Skeletal muscle satellite cell (primary cell): ENCODE measurements at regions not wholly inside any gene's neighbourhood (a gene's known extent, or its start where the extent isn't known, plus 50 kb on each side); places are given as distances from the start of the nearest gene placed in this dataset.

ENCODE experiments used
- H3K27me3 ChIP-seq: 2 replicates; pipeline ENCODE4 v1.7.0; 2013; ENCODE audit warnings: low read length; ENCODE audit not compliant: control insufficient read depth, insufficient read depth
- H3K36me3 ChIP-seq: 2 replicates; pipeline ENCODE4 v1.7.0; 2013; ENCODE audit warnings: mild to moderate bottlenecking, control low read depth, low read length; ENCODE audit not compliant: insufficient read depth
- H3K4me1 ChIP-seq: 2 replicates; pipeline ENCODE4 v1.7.0; 2013; ENCODE audit warnings: low read length; ENCODE audit not compliant: control insufficient read depth, insufficient read depth
- H3K4me2 ChIP-seq: 2 replicates; pipeline ENCODE4 v1.7.0; 2013; ENCODE audit warnings: mild to moderate bottlenecking, low read length
- H3K4me3 ChIP-seq: 2 replicates; pipeline ENCODE4 v1.7.0; 2013; ENCODE audit warnings: low read length
- H3K9ac ChIP-seq: 2 replicates; pipeline ENCODE4 v1.7.0; 2013; ENCODE audit warnings: mild to moderate bottlenecking, low read depth, low read length, moderate library complexity
- H3K9me3 ChIP-seq: replicated peaks from 2 replicates; pipeline ENCODE4 v1.7.0; 2013; ENCODE audit warnings: mild to moderate bottlenecking, control low read depth, low read length

GRCh38 chr2:160977854-160978253 is 182.4 kb upstream of the TANK start:
- Histone ChIP-seq H3K36me3 (no peaks in the 10 kb centered on the region), H3K4me1 (no peaks in the 10 kb centered on the region), H3K9me3 (no peaks in the 10 kb centered on the region), H3K4me3 (no peak overlapping the region), H3K27me3 (no peaks in the 10 kb centered on the region), H3K4me2 (no peak overlapping the region), H3K9ac (no peak overlapping the region)

GRCh38 chr2:160984426-160985077 is 175.7 kb upstream of the TANK start:
- Histone ChIP-seq H3K36me3 (no peaks in the 10 kb centered on the region), H3K9ac (no peak overlapping the region), H3K4me3 (no peak overlapping the region), H3K4me2 (no peak overlapping the region), H3K9me3 (no peaks in the 10 kb centered on the region), H3K27me3 (no peaks in the 10 kb centered on the region), H3K4me1 (no peaks in the 10 kb centered on the region)

- Histone ChIP-seq H3K4me1 (peaks cover 9% of the 10 kb centered on the region), H3K4me3 (no peak overlapping the region), H3K9me3 (no peaks in the 10 kb centered on the region), H3K36me3 (no peaks in the 10 kb centered on the region), H3K27me3 (no peaks in the 10 kb centered on the region), H3K9ac (no peak overlapping the region), H3K4me2 (no peak overlapping the region)
Measured at GRCh38 chr2:160989778-160990177, 170.4 kb upstream of the TANK start.

DNA sequence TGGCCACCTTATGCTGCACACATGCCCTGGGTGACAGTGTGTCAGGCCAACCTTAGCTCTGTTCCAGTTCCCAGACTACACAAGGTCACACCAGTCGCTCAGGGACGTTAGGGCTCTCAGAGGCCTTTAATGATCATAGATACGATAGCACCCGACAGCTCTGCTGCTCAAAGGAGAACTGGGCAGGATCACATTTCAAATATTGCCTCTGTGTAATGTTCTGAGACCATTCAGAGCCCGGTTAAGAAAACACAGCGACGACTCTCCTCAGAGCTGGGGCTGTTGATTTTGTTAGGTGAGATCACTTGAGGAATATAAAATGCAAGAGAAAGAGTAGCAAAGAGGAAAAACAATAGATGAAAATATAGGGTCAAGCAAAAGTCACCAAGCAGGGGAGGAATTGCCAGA is 166.6 kb upstream of the TANK start:
- no peaks in the 10 kb centered on the region for H3K27me3 ChIP-seq
- H3K9ac ChIP-seq = peak overlapping the region; percentile 2
- peak overlapping the region; percentile 46 for H3K4me2 ChIP-seq
- peaks cover 9% of the 10 kb centered on the region for H3K4me1 ChIP-seq
- no peaks in the 10 kb centered on the region for H3K9me3 ChIP-seq
- no peak overlapping the region for H3K4me3 ChIP-seq
- H3K36me3 ChIP-seq = no peaks in the 10 kb centered on the region

DNA sequence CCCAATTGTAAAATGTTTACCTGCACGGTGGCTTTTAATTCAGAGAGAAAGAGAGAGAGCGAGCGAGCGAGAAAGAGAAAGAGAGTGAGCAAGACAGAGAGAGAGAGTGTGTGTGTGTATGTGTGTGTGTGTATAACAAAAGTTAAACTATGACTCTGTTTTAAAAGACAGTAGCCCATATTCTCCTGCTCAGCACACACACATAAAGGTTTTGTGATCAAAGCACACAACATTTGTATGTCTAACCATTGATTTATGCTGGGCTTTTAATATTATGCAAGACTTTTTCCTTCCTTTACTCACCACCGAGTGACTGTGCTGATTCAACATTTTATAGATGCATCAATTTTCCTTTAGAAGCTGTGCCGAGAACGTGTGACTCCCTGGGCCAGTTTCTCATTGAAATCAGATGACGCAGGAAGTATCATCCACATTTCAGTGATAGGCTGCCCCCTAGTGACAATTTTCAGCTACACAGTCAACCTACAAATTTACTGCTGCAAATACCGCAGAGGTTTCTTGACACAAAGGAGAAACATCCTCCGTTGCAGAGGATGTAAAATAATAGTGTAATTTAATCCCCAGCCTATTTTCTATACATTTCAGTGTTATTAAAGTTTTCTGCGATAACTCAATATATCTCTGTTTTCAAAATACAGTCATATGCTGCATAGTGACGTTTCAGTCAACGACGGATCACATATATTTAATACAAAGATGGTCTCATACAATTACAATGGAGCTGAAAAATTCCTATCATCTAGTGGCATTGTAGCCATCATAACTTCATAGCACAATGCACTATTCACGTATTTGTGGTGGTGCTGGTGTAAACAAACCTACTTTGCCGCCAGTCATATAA is 165.9 kb upstream of the TANK start:
- Histone ChIP-seq H3K9me3 (no peaks in the 10 kb centered on the region), H3K4me1 (peaks cover 9% of the 10 kb centered on the region), H3K27me3 (no peaks in the 10 kb centered on the region), H3K4me2 (peak overlapping the region; percentile 46), H3K36me3 (no peaks in the 10 kb centered on the region), H3K9ac (peak overlapping the region; percentile 2), H3K4me3 (no peak overlapping the region)

DNA sequence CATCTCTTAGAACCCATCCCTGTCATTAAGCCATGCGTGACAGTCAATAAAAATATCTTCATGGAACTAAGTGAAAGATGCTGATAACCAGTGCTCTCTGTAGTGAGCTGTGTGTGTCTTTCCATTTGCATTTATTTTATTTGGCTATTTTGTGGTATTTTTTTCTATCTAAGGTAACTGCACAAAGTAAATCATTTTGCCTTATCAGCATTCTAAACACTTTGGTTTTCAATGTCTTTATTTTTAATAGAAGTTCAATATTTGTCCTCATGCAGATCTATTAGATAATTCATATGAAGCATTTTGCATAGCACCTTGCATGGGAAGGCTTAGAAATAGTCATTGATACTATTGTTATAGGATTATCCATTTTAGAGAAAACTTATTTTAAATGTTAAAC is 163.6 kb upstream of the TANK start:
- Histone ChIP-seq H3K9me3 (no peaks in the 10 kb centered on the region), H3K4me1 (peaks cover 9% of the 10 kb centered on the region), H3K4me2 (no peak overlapping the region), H3K27me3 (no peaks in the 10 kb centered on the region), H3K4me3 (no peak overlapping the region), H3K9ac (no peak overlapping the region), H3K36me3 (no peaks in the 10 kb centered on the region)

- Histone ChIP-seq H3K4me2 (no peak overlapping the region), H3K9me3 (no peaks in the 10 kb centered on the region), H3K4me1 (no peaks in the 10 kb centered on the region), H3K4me3 (no peak overlapping the region), H3K27me3 (no peaks in the 10 kb centered on the region), H3K9ac (no peak overlapping the region), H3K36me3 (no peaks in the 10 kb centered on the region)
Measured at GRCh38 chr2:161004379-161004778, 155.8 kb upstream of the TANK start.

DNA sequence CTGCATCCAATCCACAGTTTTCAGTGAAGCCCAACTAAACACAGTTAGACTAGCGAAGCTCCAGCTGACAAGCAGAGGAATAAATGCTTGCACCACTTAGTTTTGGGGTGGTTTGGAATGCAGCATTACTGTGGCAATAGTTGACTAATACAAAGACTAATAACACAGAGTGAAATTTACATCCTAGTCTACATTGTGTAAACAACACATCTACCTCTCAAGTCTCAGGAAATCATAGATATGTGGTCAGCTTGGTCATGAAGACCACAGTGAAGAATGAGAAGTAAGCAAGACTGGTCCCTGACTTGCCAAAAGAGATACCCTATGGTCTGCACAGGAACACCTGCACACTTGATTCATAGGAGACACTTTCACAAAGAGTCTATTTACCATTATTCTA is 155.1 kb upstream of the TANK start:
- H3K9me3 ChIP-seq = no peaks in the 10 kb centered on the region
- no peaks in the 10 kb centered on the region for H3K36me3 ChIP-seq
- H3K4me3 ChIP-seq = no peak overlapping the region
- H3K9ac ChIP-seq = no peak overlapping the region
- H3K27me3 ChIP-seq = no peaks in the 10 kb centered on the region
- H3K4me2 ChIP-seq = no peak overlapping the region
- no peaks in the 10 kb centered on the region for H3K4me1 ChIP-seq

GRCh38 chr2:161008311-161008710 is 151.9 kb upstream of the TANK start:
- Histone ChIP-seq H3K9ac (no peak overlapping the region), H3K4me3 (no peak overlapping the region), H3K9me3 (no peaks in the 10 kb centered on the region), H3K27me3 (no peaks in the 10 kb centered on the region), H3K4me1 (no peaks in the 10 kb centered on the region), H3K4me2 (no peak overlapping the region), H3K36me3 (no peaks in the 10 kb centered on the region)

DNA sequence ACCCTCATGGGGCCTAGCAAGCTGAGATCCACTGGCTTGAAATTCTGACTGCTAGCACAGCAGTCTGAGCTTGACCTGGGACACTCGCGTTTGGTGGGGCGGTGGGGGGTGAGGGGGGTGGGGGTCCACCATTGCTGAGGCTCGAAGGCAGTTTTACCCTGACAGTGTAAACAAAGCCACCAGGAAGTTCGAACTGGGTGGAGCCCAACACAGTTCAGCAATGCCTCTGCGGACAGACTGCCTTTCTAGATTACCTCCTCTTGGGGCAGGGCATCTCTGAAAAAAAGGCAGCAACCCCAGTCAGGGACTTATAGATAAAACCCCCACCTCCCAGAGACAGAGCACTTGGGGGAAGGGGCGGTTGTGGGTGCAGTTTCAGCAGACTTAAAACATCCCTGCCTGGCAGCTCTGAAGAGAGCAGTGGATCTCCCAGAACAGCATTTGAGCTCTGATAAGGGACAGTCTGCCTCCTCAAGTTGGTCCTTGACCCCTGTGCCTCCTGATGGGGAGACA is 149.7 kb upstream of the TANK start:
- Histone ChIP-seq H3K9me3 (no peaks in the 10 kb centered on the region), H3K36me3 (no peaks in the 10 kb centered on the region), H3K27me3 (no peaks in the 10 kb centered on the region), H3K4me3 (no peak overlapping the region), H3K4me1 (no peaks in the 10 kb centered on the region), H3K4me2 (no peak overlapping the region), H3K9ac (no peak overlapping the region)

DNA sequence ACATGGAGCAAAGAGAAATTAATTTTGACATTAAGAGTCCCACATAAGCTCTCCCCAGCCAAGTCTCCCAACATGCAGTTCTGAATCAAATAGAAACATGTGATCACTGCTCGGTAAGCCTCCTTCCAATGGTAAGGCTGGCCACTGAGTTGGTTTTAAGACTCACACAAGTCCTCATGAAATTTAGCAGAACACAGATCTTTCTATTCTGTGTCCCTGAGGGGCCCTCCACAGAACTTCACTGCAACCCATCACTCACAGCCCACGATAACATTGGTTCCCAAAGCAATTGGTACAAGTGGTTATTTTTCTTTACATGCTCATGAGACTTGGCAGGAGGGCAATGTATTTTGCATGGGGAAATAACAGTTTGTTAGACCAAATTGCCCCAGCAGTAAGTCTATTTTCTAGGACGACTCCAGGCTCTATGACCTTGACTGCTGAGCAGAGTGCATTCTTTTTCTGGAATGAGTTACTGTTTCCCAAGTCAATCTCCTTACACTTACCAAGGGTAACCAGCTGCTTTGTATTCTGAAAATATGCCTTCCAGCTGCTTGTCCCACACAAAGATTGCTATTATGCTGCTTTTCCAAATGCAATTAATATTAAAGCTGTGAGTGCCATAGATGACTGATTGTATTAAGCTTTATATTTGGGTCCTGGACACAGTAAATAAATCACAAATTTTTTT is 142.3 kb upstream of the TANK start:
- no peak overlapping the region for H3K9ac ChIP-seq
- H3K27me3 ChIP-seq = no peaks in the 10 kb centered on the region
- no peaks in the 10 kb centered on the region for H3K4me1 ChIP-seq
- H3K4me2 ChIP-seq = no peak overlapping the region
- H3K36me3 ChIP-seq = no peaks in the 10 kb centered on the region
- H3K9me3 ChIP-seq = no peaks in the 10 kb centered on the region
- no peak overlapping the region for H3K4me3 ChIP-seq
